ENCODE measurements at regions not wholly inside any gene's neighbourhood (a gene's known extent, or its start where the extent isn't known, plus 50 kb on each side); places are given as distances from the start of the nearest gene placed in this dataset.

GRCh38 chr7:48992816-48993215, 68.5 kb downstream of the CDC14C start:
- 83 to 96% methylated on average over 2 to 4 of the region's 4 CpGs for WGBS, 2 experiments (ENCODE audit: insufficient coverage in 1 of 2, insufficient read length in 1 of 2)
- H3K9me3 Mint-ChIP-seq = no peaks in the 10 kb centered on the region
- Histone ChIP-seq H3K27ac (ENCODE audit: low read depth, low read length) (no peak overlapping the region), H3K9ac (ENCODE audit: extremely low read depth, low read length, poor library complexity, severe bottlenecking) (no peak overlapping the region), H3K9me3 (ENCODE audit: control insufficient read depth, low read length) (no peaks in the 10 kb centered on the region), H3K4me3 (ENCODE audit: low read length) (no peak overlapping the region), H3K27me3 (ENCODE audit: control insufficient read depth, insufficient read depth, low read length, poor library complexity, severe bottlenecking) (no peaks in the 10 kb centered on the region), H3K4me1 (ENCODE audit: control insufficient read depth, insufficient read depth, low read length) (peaks cover 6% of the 10 kb centered on the region), H3K36me3 (ENCODE audit: control insufficient read depth, insufficient read depth, low read length) (no peaks in the 10 kb centered on the region)
- H3K4me1 Mint-ChIP-seq = peaks cover 46% of the 10 kb centered on the region
- no peak for DNase-seq
- TF ChIP-seq, protein P1, sequence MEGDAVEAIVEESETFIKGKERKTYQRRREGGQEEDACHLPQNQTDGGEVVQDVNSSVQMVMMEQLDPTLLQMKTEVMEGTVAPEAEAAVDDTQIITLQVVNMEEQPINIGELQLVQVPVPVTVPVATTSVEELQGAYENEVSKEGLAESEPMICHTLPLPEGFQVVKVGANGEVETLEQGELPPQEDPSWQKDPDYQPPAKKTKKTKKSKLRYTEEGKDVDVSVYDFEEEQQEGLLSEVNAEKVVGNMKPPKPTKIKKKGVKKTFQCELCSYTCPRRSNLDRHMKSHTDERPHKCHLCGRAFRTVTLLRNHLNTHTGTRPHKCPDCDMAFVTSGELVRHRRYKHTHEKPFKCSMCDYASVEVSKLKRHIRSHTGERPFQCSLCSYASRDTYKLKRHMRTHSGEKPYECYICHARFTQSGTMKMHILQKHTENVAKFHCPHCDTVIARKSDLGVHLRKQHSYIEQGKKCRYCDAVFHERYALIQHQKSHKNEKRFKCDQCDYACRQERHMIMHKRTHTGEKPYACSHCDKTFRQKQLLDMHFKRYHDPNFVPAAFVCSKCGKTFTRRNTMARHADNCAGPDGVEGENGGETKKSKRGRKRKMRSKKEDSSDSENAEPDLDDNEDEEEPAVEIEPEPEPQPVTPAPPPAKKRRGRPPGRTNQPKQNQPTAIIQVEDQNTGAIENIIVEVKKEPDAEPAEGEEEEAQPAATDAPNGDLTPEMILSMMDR (conservative IDR thresholded peaks at IDR 0.05) = no peak
- H3K27me3 Mint-ChIP-seq (ENCODE audit: insufficient read depth) = no peaks in the 10 kb centered on the region
- H3K4me3 Mint-ChIP-seq = no peak overlapping the region
- no peak overlapping the region for H3K27ac Mint-ChIP-seq
- no peaks in the 10 kb centered on the region for H3K36me3 Mint-ChIP-seq (ENCODE audit: low read depth)

GRCh38 chr7:49001610-49002033, 77.3 kb downstream of the CDC14C start:
- Mint-ChIP-seq H3K36me3 (ENCODE audit: low read depth) (no peaks in the 10 kb centered on the region), H3K4me3 (no peak overlapping the region), H3K4me1 (peaks cover 8% of the 10 kb centered on the region), H3K27me3 (ENCODE audit: insufficient read depth) (no peaks in the 10 kb centered on the region), H3K27ac (no peak overlapping the region), H3K9me3 (peaks cover 20% of the 10 kb centered on the region)
- Histone ChIP-seq H3K36me3 (ENCODE audit: control insufficient read depth, insufficient read depth, low read length) (no peaks in the 10 kb centered on the region), H3K27ac (ENCODE audit: low read depth, low read length) (no peak overlapping the region), H3K27me3 (ENCODE audit: control insufficient read depth, insufficient read depth, low read length, poor library complexity, severe bottlenecking) (no peaks in the 10 kb centered on the region), H3K9me3 (ENCODE audit: control insufficient read depth, low read length) (no peaks in the 10 kb centered on the region), H3K4me1 (ENCODE audit: control insufficient read depth, insufficient read depth, low read length) (no peaks in the 10 kb centered on the region), H3K4me3 (ENCODE audit: low read length) (no peak overlapping the region), H3K9ac (ENCODE audit: extremely low read depth, low read length, poor library complexity, severe bottlenecking) (no peak overlapping the region)
- TF ChIP-seq, protein P1 (conservative IDR thresholded peaks at IDR 0.05) = peak; percentile 89
- DNase-seq = peak; percentile 89
- 0 to 10% methylated on average over 1 of the region's 1 CpG for WGBS, 2 experiments (ENCODE audit: insufficient coverage in 1 of 2, insufficient read length in 1 of 2)

DNA sequence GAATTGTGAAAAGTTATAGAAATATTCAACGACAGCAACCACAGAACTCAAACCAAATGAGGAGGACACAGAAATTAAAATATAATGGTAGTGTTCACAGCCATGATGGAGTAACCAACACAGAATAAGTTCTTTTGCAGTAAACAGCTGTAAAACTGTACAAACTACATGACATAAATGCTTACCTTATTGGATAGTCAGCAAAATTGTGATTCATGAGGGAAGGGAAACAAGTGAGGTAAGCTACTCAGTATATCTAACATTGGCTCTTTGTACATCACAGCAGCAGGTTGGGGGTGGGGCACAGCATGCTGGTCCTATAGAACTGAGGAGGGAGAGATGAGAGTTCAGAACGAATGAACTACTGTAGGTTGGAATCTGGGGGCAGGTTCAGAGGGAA, 86.4 kb downstream of the CDC14C start:
- peaks cover 5% of the 10 kb centered on the region for H3K9me3 ChIP-seq (ENCODE audit: control insufficient read depth, low read length)
- H3K27me3 ChIP-seq (ENCODE audit: control insufficient read depth, insufficient read depth, low read length, poor library complexity, severe bottlenecking) = no peaks in the 10 kb centered on the region
- H3K36me3 ChIP-seq (ENCODE audit: control insufficient read depth, insufficient read depth, low read length) = no peaks in the 10 kb centered on the region
- H3K4me3 ChIP-seq (ENCODE audit: low read length) = no peak overlapping the region
- Mint-ChIP-seq H3K36me3 (ENCODE audit: low read depth) (peaks cover 7% of the 10 kb centered on the region), H3K4me1 (no peaks in the 10 kb centered on the region), H3K27me3 (ENCODE audit: insufficient read depth) (no peaks in the 10 kb centered on the region), H3K4me3 (no peak overlapping the region), H3K9me3 (peaks cover 34% of the 10 kb centered on the region), H3K27ac (no peak overlapping the region)
- TF ChIP-seq, protein P1 (conservative IDR thresholded peaks at IDR 0.05) = no peak
- DNase-seq = no peak
- no peak overlapping the region for H3K27ac ChIP-seq (ENCODE audit: low read depth, low read length)
- WGBS, 2 experiments (ENCODE audit: insufficient coverage in 1 of 2, insufficient read length in 1 of 2) = 63 to 80% methylated on average over 1 to 2 of the region's 2 CpGs
- no peaks in the 10 kb centered on the region for H3K4me1 ChIP-seq (ENCODE audit: control insufficient read depth, insufficient read depth, low read length)
- no peak overlapping the region for H3K9ac ChIP-seq (ENCODE audit: extremely low read depth, low read length, poor library complexity, severe bottlenecking)
